ENCODE measurements at regions not wholly inside any gene's neighbourhood (a gene's known extent, or its start where the extent isn't known, plus 50 kb on each side); places are given as distances from the start of the nearest gene placed in this dataset.

GRCh38 chr7:19369182-19369581 lies 224.0 kb upstream of the FERD3L start:
- FAIRE-seq (no peak), DNase-seq (ENCODE audit: low read depth, low spot score) (no peak)
- Histone ChIP-seq H3K27ac (ENCODE audit: control insufficient read depth, insufficient read depth, low read length) (no peak overlapping the region), H3K9me1 (ENCODE audit: control insufficient read depth, extremely low read depth, insufficient read depth, low read length) (no peaks in the 10 kb centered on the region), H2AFZ (ENCODE audit: control insufficient read depth, low read length) (no peak overlapping the region), H3K4me2 (ENCODE audit: control insufficient read depth, extremely low read depth, insufficient read depth, low read depth, low read length) (no peak overlapping the region), H3K9me3 (ENCODE audit: control insufficient read depth, low read depth, low read length) (no peaks in the 10 kb centered on the region), H4K20me1 (ENCODE audit: control insufficient read depth, extremely low read depth, insufficient read depth, low read length) (no peaks in the 10 kb centered on the region), H3K4me3 (ENCODE audit: control insufficient read depth in 2 of 3, extremely low read depth in 1 of 3, insufficient read depth in 2 of 3, low read depth in 1 of 3, low read length in 3 of 3) (no peak overlapping the region), H3K27me3 (ENCODE audit: control insufficient read depth, extremely low read depth, insufficient read depth, low read length) (no peaks in the 10 kb centered on the region), H3K79me2 (ENCODE audit: control insufficient read depth, insufficient read depth, low read length) (no peaks in the 10 kb centered on the region), H3K36me3 (ENCODE audit: control insufficient read depth in 2 of 2, extremely low read depth in 1 of 2, insufficient read depth in 2 of 2, low read length in 2 of 2) (no peaks in the 10 kb centered on the region), H3K9ac (ENCODE audit: control insufficient read depth, extremely low read depth, insufficient read depth, low read length) (no peak overlapping the region), H3K4me1 (ENCODE audit: control insufficient read depth, extremely low read depth, insufficient read depth, low read length) (no peaks in the 10 kb centered on the region)
- dilution Hi-C loops (cut with MboI; ENCODE audit: extremely low pct_ligation_motif_present, low sequenced_read_pairs) = no loop called here
- no peak for TF ChIP-seq EZH2 (IDR thresholded peaks at IDR 0.05; ENCODE audit: low read length)
- no peak for TF ChIP-seq CTCF (optimal IDR thresholded peaks at IDR 0.05 in 1 of 3, IDR thresholded peaks at IDR 0.05 in 1 of 3, conservative IDR thresholded peaks at IDR 0.05 in 1 of 3; ENCODE audit: extremely low read depth in 1 of 3, insufficient read depth in 2 of 3, low read length in 3 of 3)

GRCh38 chr7:19368491-19368925 lies 223.3 kb upstream of the FERD3L start:
- FAIRE-seq (no peak), DNase-seq (ENCODE audit: low read depth, low spot score) (no peak)
- Histone ChIP-seq H3K27me3 (ENCODE audit: control insufficient read depth, extremely low read depth, insufficient read depth, low read length) (no peaks in the 10 kb centered on the region), H4K20me1 (ENCODE audit: control insufficient read depth, extremely low read depth, insufficient read depth, low read length) (no peaks in the 10 kb centered on the region), H3K27ac (ENCODE audit: control insufficient read depth, insufficient read depth, low read length) (no peak overlapping the region), H3K79me2 (ENCODE audit: control insufficient read depth, insufficient read depth, low read length) (no peaks in the 10 kb centered on the region), H3K9me3 (ENCODE audit: control insufficient read depth, low read depth, low read length) (no peaks in the 10 kb centered on the region), H3K36me3 (ENCODE audit: control insufficient read depth in 2 of 2, extremely low read depth in 1 of 2, insufficient read depth in 2 of 2, low read length in 2 of 2) (no peaks in the 10 kb centered on the region), H3K4me2 (ENCODE audit: control insufficient read depth, extremely low read depth, insufficient read depth, low read depth, low read length) (no peak overlapping the region), H3K4me1 (ENCODE audit: control insufficient read depth, extremely low read depth, insufficient read depth, low read length) (no peaks in the 10 kb centered on the region), H3K4me3 (ENCODE audit: control insufficient read depth in 2 of 3, extremely low read depth in 1 of 3, insufficient read depth in 2 of 3, low read depth in 1 of 3, low read length in 3 of 3) (no peak overlapping the region), H3K9ac (ENCODE audit: control insufficient read depth, extremely low read depth, insufficient read depth, low read length) (no peak overlapping the region), H2AFZ (ENCODE audit: control insufficient read depth, low read length) (no peak overlapping the region), H3K9me1 (ENCODE audit: control insufficient read depth, extremely low read depth, insufficient read depth, low read length) (no peaks in the 10 kb centered on the region)
- TF ChIP-seq CTCF (optimal IDR thresholded peaks at IDR 0.05 in 1 of 3, IDR thresholded peaks at IDR 0.05 in 1 of 3, conservative IDR thresholded peaks at IDR 0.05 in 1 of 3; ENCODE audit: extremely low read depth in 1 of 3, insufficient read depth in 2 of 3, low read length in 3 of 3) (no peak), EZH2 (IDR thresholded peaks at IDR 0.05; ENCODE audit: low read length) (no peak)
- dilution Hi-C loops (cut with MboI; ENCODE audit: extremely low pct_ligation_motif_present, low sequenced_read_pairs) = no loop called here
